Endodermal cell (in vitro differentiated cells): ENCODE measurements at regions not wholly inside any gene's neighbourhood (a gene's known extent, or its start where the extent isn't known, plus 50 kb on each side); places are given as distances from the start of the nearest gene placed in this dataset.

ENCODE experiments used
- DNase-seq: peaks from one replicate; pipeline ENCODE4 v3.0.0-alpha.2; 2017
- H3K27ac ChIP-seq: 2 replicates; pipeline ENCODE4 v1.5.1; 2013; ENCODE audit warnings: mild to moderate bottlenecking, low read depth, low read length, moderate library complexity
- H3K27me3 ChIP-seq: 2 replicates; pipeline ENCODE4 v1.6.1; 2013; ENCODE audit warnings: mild to moderate bottlenecking, low read length, moderate library complexity; ENCODE audit not compliant: insufficient read depth, control insufficient read depth, poor library complexity, severe bottlenecking
- H3K36me3 ChIP-seq: 2 replicates; pipeline ENCODE4 v1.7.0; 2013; ENCODE audit warnings: mild to moderate bottlenecking, low read length, moderate library complexity; ENCODE audit not compliant: control insufficient read depth, insufficient read depth
- H3K4me1 ChIP-seq: one replicate; pipeline ENCODE4 v1.7.0; 2013; ENCODE audit warnings: low read length; ENCODE audit not compliant: control insufficient read depth, insufficient read depth
- H3K4me3 ChIP-seq: 2 replicates; pipeline ENCODE4 v1.5.1; 2013; ENCODE audit warnings: mild to moderate bottlenecking, low read length, moderate library complexity
- H3K9ac ChIP-seq: 2 replicates; pipeline ENCODE4 v1.6.1; 2013; ENCODE audit warnings: mild to moderate bottlenecking, low read length, moderate library complexity; ENCODE audit not compliant: poor library complexity, severe bottlenecking; ENCODE audit errors: extremely low read depth
- H3K9me3 ChIP-seq: 2 replicates; pipeline ENCODE4 v1.6.1; 2013; ENCODE audit warnings: mild to moderate bottlenecking, low read length, moderate library complexity; ENCODE audit not compliant: control insufficient read depth
- H3K27ac Mint-ChIP-seq: 2 replicates; pipeline ENCODE4 v1.8.0; 2020; ENCODE audit warnings: mixed read lengths
- H3K27me3 Mint-ChIP-seq: 2 replicates; pipeline ENCODE4 v1.8.0; 2021; ENCODE audit warnings: mild to moderate bottlenecking, mixed read lengths; ENCODE audit not compliant: insufficient read depth
- H3K36me3 Mint-ChIP-seq: 2 replicates; pipeline ENCODE4 v1.8.0; 2020; ENCODE audit warnings: low read depth, mixed read lengths
- H3K4me1 Mint-ChIP-seq: 2 replicates; pipeline ENCODE4 v1.8.0; 2020; ENCODE audit warnings: mixed read lengths
- H3K4me3 Mint-ChIP-seq: 2 replicates; pipeline ENCODE4 v1.8.0; 2020; ENCODE audit warnings: mild to moderate bottlenecking, moderate library complexity, mixed read lengths
- H3K9me3 Mint-ChIP-seq: 2 replicates; pipeline ENCODE4 v1.8.0; 2020; ENCODE audit warnings: mild to moderate bottlenecking, mixed read lengths
- WGBS, 2 experiments: methylation state at CpG; one replicate each; pipeline versions ENCODE4 v1.1.5 to v1.1.7; 2013; ENCODE audit warnings: missing lambda C conversion rate in 2 of 2, mixed read lengths in 1 of 2; ENCODE audit not compliant: insufficient coverage in 1 of 2, insufficient read length in 1 of 2; 5-methylcytosine and 5-hydroxymethylcytosine counted together
- TF ChIP-seq, protein P1 (sequence below): fragments of 200-600 bp; sonication (generic); conservative IDR thresholded peaks from 2 replicates; pipeline ENCODE4 v1.5.0; 2021; ENCODE audit warnings: antibody characterized with exemption, mild to moderate bottlenecking

DNA sequence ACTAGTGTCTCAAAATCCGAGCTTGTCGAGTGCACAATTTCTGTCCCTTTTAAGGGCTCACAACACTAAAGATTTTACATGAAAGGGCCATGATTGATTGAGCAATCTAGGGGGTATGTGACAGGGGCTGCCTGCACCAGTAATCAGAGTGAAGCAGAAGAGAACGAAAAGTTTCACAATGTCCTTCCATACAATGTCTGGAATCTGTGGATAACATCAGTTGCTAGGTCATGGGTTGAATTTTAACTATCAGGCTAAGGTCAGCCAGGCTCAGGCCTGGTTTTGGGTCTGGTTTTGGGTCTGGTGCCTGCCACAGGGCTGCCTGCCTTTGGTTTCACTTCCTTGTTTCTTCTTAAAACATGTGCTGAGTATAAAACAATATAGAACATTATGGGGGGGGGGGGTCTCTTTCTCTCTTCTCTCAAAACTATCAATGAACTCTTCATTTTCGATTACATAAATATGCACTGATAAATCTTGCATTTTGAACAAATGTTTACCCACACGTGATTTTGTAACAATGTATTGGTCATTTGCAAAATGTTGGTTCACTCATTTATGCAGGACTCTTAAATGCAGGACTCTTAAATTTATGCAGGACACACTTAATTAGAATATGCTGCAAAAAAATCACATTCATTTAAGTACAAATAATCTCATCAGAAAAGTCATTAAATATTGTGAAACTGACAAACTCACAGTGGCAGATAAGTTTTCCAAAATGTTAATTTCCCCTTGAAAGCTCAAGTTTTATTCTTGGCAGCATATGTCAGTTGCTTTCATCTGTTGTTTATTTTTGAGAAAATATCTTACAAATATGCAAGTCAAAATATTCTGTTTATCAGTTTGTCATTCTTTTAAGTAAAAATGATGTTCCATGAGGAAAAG is 290.5 kb upstream of the KYNU start:
- H3K4me1 Mint-ChIP-seq: peaks cover 5% of the 10 kb centered on the region
- Histone ChIP-seq H3K27ac (no peak overlapping the region), H3K36me3 (no peaks in the 10 kb centered on the region), H3K9me3 (no peaks in the 10 kb centered on the region), H3K4me1 (no peaks in the 10 kb centered on the region), H3K9ac (no peak overlapping the region), H3K27me3 (no peaks in the 10 kb centered on the region), H3K4me3 (no peak overlapping the region)
- DNase-seq: no peak
- H3K9me3 Mint-ChIP-seq: no peaks in the 10 kb centered on the region
- H3K36me3 Mint-ChIP-seq: no peaks in the 10 kb centered on the region
- TF ChIP-seq, protein P1, sequence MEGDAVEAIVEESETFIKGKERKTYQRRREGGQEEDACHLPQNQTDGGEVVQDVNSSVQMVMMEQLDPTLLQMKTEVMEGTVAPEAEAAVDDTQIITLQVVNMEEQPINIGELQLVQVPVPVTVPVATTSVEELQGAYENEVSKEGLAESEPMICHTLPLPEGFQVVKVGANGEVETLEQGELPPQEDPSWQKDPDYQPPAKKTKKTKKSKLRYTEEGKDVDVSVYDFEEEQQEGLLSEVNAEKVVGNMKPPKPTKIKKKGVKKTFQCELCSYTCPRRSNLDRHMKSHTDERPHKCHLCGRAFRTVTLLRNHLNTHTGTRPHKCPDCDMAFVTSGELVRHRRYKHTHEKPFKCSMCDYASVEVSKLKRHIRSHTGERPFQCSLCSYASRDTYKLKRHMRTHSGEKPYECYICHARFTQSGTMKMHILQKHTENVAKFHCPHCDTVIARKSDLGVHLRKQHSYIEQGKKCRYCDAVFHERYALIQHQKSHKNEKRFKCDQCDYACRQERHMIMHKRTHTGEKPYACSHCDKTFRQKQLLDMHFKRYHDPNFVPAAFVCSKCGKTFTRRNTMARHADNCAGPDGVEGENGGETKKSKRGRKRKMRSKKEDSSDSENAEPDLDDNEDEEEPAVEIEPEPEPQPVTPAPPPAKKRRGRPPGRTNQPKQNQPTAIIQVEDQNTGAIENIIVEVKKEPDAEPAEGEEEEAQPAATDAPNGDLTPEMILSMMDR: no peak
- H3K4me3 Mint-ChIP-seq: no peak overlapping the region
- H3K27me3 Mint-ChIP-seq: no peaks in the 10 kb centered on the region
- H3K27ac Mint-ChIP-seq: no peak overlapping the region
- WGBS, 2 experiments: 88 to 91% methylated on average over 4 to 5 of the region's 5 CpGs

DNA sequence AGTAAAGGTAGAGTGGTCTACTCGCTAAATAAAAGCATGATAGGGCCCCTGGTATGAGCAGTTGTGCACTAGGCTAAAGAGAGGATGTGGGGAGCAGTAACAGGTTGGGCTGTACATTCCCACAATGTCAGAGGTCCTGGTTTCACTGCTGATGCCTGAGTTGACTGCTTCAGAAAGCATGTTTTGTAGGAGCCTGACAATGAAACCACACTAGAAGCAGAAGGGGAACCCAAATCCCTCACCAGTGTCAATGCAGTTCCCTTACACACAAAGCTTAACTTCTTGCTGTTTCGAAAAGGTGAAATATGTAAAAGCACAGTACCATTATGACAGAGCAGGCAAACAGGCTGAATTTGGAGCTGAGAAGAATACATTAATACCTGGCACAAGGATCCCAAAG is 291.7 kb upstream of the KYNU start:
- Mint-ChIP-seq H3K9me3 (no peaks in the 10 kb centered on the region), H3K4me1 (peaks cover 5% of the 10 kb centered on the region), H3K36me3 (no peaks in the 10 kb centered on the region), H3K27ac (no peak overlapping the region), H3K4me3 (no peak overlapping the region), H3K27me3 (no peaks in the 10 kb centered on the region)
- no peak for DNase-seq
- Histone ChIP-seq H3K9ac (no peak overlapping the region), H3K4me3 (no peak overlapping the region), H3K36me3 (no peaks in the 10 kb centered on the region), H3K4me1 (no peaks in the 10 kb centered on the region), H3K9me3 (no peaks in the 10 kb centered on the region), H3K27me3 (no peaks in the 10 kb centered on the region), H3K27ac (no peak overlapping the region)
- TF ChIP-seq, protein P1: no peak
- WGBS, 2 experiments: 95% methylated on average over 2 of the region's 2 CpGs; no CpG with 5 or more reads in 1 of the 2 experiments

DNA sequence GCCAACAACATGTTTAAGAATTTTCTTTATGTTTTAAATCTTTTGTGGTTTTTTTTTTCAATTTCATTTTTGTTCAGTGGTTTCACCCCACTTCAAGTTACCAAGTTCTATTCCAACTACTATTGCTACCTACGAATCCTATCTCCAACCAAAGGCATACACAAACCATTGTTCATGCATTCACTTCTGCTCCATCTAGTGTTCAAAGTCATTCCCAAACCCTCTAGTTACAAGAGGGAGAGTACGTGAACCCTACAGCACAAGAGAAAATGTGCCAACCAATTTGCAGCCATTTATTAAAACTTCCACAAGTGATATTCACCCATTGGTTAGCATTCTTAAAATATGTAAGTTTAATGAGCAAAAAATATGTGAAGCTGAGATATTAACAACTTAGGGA is 295.1 kb upstream of the KYNU start:
- H3K4me3 Mint-ChIP-seq: no peak overlapping the region
- H3K36me3 ChIP-seq: no peaks in the 10 kb centered on the region
- TF ChIP-seq, protein P1: peak; percentile 58
- H3K9me3 ChIP-seq: no peaks in the 10 kb centered on the region
- no peak overlapping the region for H3K27ac Mint-ChIP-seq
- H3K36me3 Mint-ChIP-seq: no peaks in the 10 kb centered on the region
- no peak for DNase-seq
- WGBS, 2 experiments: 80 to 88% methylated on average over 1 to 2 of the region's 2 CpGs
- no peaks in the 10 kb centered on the region for H3K27me3 ChIP-seq
- no peaks in the 10 kb centered on the region for H3K9me3 Mint-ChIP-seq
- no peak overlapping the region for H3K9ac ChIP-seq
- H3K27me3 Mint-ChIP-seq: no peaks in the 10 kb centered on the region
- no peak overlapping the region for H3K4me3 ChIP-seq
- peaks cover 5% of the 10 kb centered on the region for H3K4me1 Mint-ChIP-seq
- no peaks in the 10 kb centered on the region for H3K4me1 ChIP-seq
- no peak overlapping the region for H3K27ac ChIP-seq
